Endothelial cell of umbilical vein (primary cell): ENCODE measurements at regions not wholly inside any gene's neighbourhood (a gene's known extent, or its start where the extent isn't known, plus 50 kb on each side); places are given as distances from the start of the nearest gene placed in this dataset.

ENCODE experiments used
- BruUV-seq: library from RNA; stranded (reverse); fragments of 400-500 nt; replicated peaks from 2 replicates; lab custom pipeline; 2021; lab: Mats Ljungman, UMichigan
- CTCF ChIA-PET: fragments of 300-600, 350-600 bp; sonication (Branson Sonifier 250); formaldehyde crosslinking; loops from one replicate; lab custom pipeline; 2021; ENCODE audit warnings: antibody characterized with exemption, inconsistent platforms; lab: Charles Lee
- POLR2A ChIA-PET: fragments of 300-600, 350-600 bp; sonication (Branson Sonifier 250); formaldehyde crosslinking; loops from one replicate; lab custom pipeline; 2021; ENCODE audit warnings: antibody characterized with exemption, inconsistent platforms; lab: Charles Lee
- DNase-seq: peaks from one replicate; pipeline ENCODE4 v3.0.0-alpha.2; 2011; ENCODE audit warnings: low read depth, low spot score
- FAIRE-seq: peaks from 2 replicates; lab custom pipeline; 2011; peaks lifted over from hg19 to GRCh38; lab: Jason Lieb, UNC
- H2AFZ ChIP-seq: 2 replicates; pipeline ENCODE4 v1.6.0; 2012; ENCODE audit warnings: low read depth, low read length, control low read depth, inconsistent platforms
- H3K27ac ChIP-seq: 2 replicates; pipeline ENCODE4 v1.5.1; 2011; ENCODE audit warnings: low read depth, mild to moderate bottlenecking, control low read depth, low read length, moderate library complexity; ENCODE audit not compliant: insufficient read depth
- H3K27me3 ChIP-seq, 2 experiments: 2 replicates each; pipeline versions ENCODE4 v1.6.0 to v1.6.1; 2011; ENCODE audit warnings: low read length in 2 of 2, mixed read lengths in 1 of 2; ENCODE audit not compliant: control insufficient read depth in 2 of 2, insufficient read depth in 2 of 2
- H3K36me3 ChIP-seq, 2 experiments: 2 replicates in 1 of 2; 3 replicates in 1 of 2; pipeline ENCODE4 v1.5.1; 2011; ENCODE audit warnings: low read length in 2 of 2, mild to moderate bottlenecking in 1 of 2, moderate library complexity in 1 of 2; ENCODE audit not compliant: control insufficient read depth in 2 of 2, insufficient read depth in 2 of 2; ENCODE audit errors: extremely low read depth in 1 of 2
- H3K4me1 ChIP-seq: 3 replicates; pipeline ENCODE4 v1.5.1; 2011; ENCODE audit warnings: mild to moderate bottlenecking, low read length; ENCODE audit not compliant: control insufficient read depth, insufficient read depth; ENCODE audit errors: extremely low read depth
- H3K4me2 ChIP-seq: 2 replicates; pipeline ENCODE4 v1.6.1; 2011; ENCODE audit warnings: low read length, control low read depth, mixed read lengths; ENCODE audit not compliant: insufficient read depth
- H3K4me3 ChIP-seq, 3 experiments: fragments of 200-600 bp in 1 of 3; sonication (generic), shearing (Covaris generic) in 1 of 3; replicated peaks in 1 of 3; 2 replicates each; pipeline ENCODE4 v1.5.1; 2011 to 2016; ENCODE audit warnings: control low read depth in 3 of 3, low read length in 3 of 3, mild to moderate bottlenecking in 2 of 3, inconsistent platforms in 1 of 3, low read depth in 1 of 3, moderate library complexity in 1 of 3; ENCODE audit not compliant: insufficient read depth in 1 of 3
- H3K79me2 ChIP-seq: 2 replicates; pipeline ENCODE4 v1.6.0; 2012; ENCODE audit warnings: low read length, inconsistent platforms; ENCODE audit not compliant: control insufficient read depth, insufficient read depth
- H3K9ac ChIP-seq: replicated peaks from 2 replicates; pipeline ENCODE3; 2011; ENCODE audit warnings: low read length, control low read depth; ENCODE audit not compliant: insufficient read depth; ENCODE audit errors: extremely low read depth
- H3K9me1 ChIP-seq: replicated peaks from 3 replicates; pipeline ENCODE4 v1.6.0; 2011; ENCODE audit warnings: mild to moderate bottlenecking, low read length; ENCODE audit not compliant: control insufficient read depth, insufficient read depth; ENCODE audit errors: extremely low read depth
- H3K9me3 ChIP-seq: replicated peaks from 2 replicates; pipeline ENCODE4 v1.5.1; 2012; ENCODE audit warnings: low read length, inconsistent platforms; ENCODE audit not compliant: control insufficient read depth, insufficient read depth
- H4K20me1 ChIP-seq: replicated peaks from 2 replicates; pipeline ENCODE3; 2011; ENCODE audit warnings: mild to moderate bottlenecking, low read length; ENCODE audit not compliant: control insufficient read depth, insufficient read depth; ENCODE audit errors: extremely low read depth
- EZH2 ChIP-seq: IDR thresholded peaks from 2 replicates; pipeline ENCODE4 v1.6.1; 2012; ENCODE audit warnings: borderline replicate concordance, low read depth, mild to moderate bottlenecking, moderate library complexity, low read length, inconsistent platforms; ENCODE audit not compliant: severe bottlenecking
- FOS ChIP-seq: IDR thresholded peaks from 2 replicates; pipeline ENCODE4 v1.6.1; 2011; ENCODE audit warnings: mild to moderate bottlenecking, low read length, moderate library complexity, borderline replicate concordance; ENCODE audit not compliant: insufficient read depth
- GATA2 ChIP-seq: IDR thresholded peaks from 2 replicates; pipeline ENCODE4 v1.7.0; 2011; ENCODE audit warnings: low read depth, mild to moderate bottlenecking, moderate library complexity, mixed read lengths, low read length; ENCODE audit not compliant: insufficient read length, insufficient read depth
- JUN ChIP-seq: IDR thresholded peaks from 2 replicates; pipeline ENCODE4 v1.6.1; 2011; ENCODE audit warnings: borderline replicate concordance, low read depth; ENCODE audit not compliant: insufficient read length, insufficient read depth
- MYC ChIP-seq: IDR thresholded peaks from one replicate; pipeline ENCODE4 v1.6.1; 2011; ENCODE audit warnings: mild to moderate bottlenecking, low read depth, low read length
- POLR2A ChIP-seq: IDR thresholded peaks from 2 replicates; pipeline ENCODE4 v1.6.1; 2012; ENCODE audit warnings: low read depth, mild to moderate bottlenecking, control low read depth, low read length
- POLR2AphosphoS5 ChIP-seq: IDR thresholded peaks from 2 replicates; pipeline ENCODE4 v1.6.1; 2012; ENCODE audit warnings: low read depth, mild to moderate bottlenecking, control low read depth, low read length, moderate library complexity; ENCODE audit not compliant: insufficient read depth
- dilution Hi-C: fragments of 300-500 bp; cut with MboI; formaldehyde crosslinking; loops from one replicate; pipeline ENCODE4 v1.15.0; 2019; ENCODE audit warnings: low sequenced_read_pairs; ENCODE audit not compliant: extremely low pct_ligation_motif_present
- intact Hi-C: fragments of 100-400 bp; cut with micrococcal nuclease; formaldehyde crosslinking; loops from one replicate; pipeline ENCODE4 v1.10.0; 2022
- TF ChIP-seq, protein P1 (sequence below): IDR thresholded peaks from 2 replicates; pipeline ENCODE4 v1.6.1; 2011; ENCODE audit not compliant: insufficient read depth, insufficient read length
- TF ChIP-seq, protein P2 (sequence below), 2 donors: IDR thresholded peaks; 1 replicate in 1 of 2; 2 replicates in 1 of 2; pipeline ENCODE4 v1.5.1; 2011; ENCODE audit warnings: low read length in 2 of 2, mild to moderate bottlenecking in 2 of 2, moderate library complexity in 2 of 2, control low read depth in 1 of 2, inconsistent platforms in 1 of 2, low read depth in 1 of 2; ENCODE audit not compliant: insufficient read depth in 1 of 2; ENCODE audit errors: extremely low read depth in 1 of 2

GRCh38 chr3:134426660-134427181 is 52.5 kb upstream of the AMOTL2 start:
- BruUV-seq = no TSS peak
- H3K4me1 ChIP-seq = peaks cover 8% of the 10 kb centered on the region
- peak overlapping the region; percentile 13 for H2AFZ ChIP-seq
- H3K4me3 ChIP-seq = no peak overlapping the region
- no peaks in the 10 kb centered on the region for H3K79me2 ChIP-seq
- H3K36me3 ChIP-seq = no peaks in the 10 kb centered on the region
- no peak for FAIRE-seq
- CTCF ChIA-PET = interaction anchor here (1.1 to 4.3 kb wide), 4 partner anchors 10 to 49 kb away, joined by 3 to 29 read pairs (median 6); no protein-coding TSS in a partner anchor
- peaks cover under 1 to 11% of the 10 kb centered on the region in 2 experiments for H3K27me3 ChIP-seq
- H3K9ac ChIP-seq = no peak overlapping the region
- intact Hi-C loops (loop anchor here (1.0 to 2.0 kb wide), 5 partner anchors 20 to 57 kb away; partner anchors contain the start of gene AMOTL2), dilution Hi-C loops (no loop called here)
- no peaks in the 10 kb centered on the region for H3K9me3 ChIP-seq
- peak overlapping the region; percentile 11 for H3K4me2 ChIP-seq
- TF ChIP-seq FOS = no peak
- TF ChIP-seq MYC = no peak
- no peak for TF ChIP-seq EZH2
- TF ChIP-seq, protein P1, sequence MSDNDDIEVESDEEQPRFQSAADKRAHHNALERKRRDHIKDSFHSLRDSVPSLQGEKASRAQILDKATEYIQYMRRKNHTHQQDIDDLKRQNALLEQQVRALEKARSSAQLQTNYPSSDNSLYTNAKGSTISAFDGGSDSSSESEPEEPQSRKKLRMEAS = no peak
- TF ChIP-seq POLR2AphosphoS5 = no peak
- TF ChIP-seq, protein P2, sequence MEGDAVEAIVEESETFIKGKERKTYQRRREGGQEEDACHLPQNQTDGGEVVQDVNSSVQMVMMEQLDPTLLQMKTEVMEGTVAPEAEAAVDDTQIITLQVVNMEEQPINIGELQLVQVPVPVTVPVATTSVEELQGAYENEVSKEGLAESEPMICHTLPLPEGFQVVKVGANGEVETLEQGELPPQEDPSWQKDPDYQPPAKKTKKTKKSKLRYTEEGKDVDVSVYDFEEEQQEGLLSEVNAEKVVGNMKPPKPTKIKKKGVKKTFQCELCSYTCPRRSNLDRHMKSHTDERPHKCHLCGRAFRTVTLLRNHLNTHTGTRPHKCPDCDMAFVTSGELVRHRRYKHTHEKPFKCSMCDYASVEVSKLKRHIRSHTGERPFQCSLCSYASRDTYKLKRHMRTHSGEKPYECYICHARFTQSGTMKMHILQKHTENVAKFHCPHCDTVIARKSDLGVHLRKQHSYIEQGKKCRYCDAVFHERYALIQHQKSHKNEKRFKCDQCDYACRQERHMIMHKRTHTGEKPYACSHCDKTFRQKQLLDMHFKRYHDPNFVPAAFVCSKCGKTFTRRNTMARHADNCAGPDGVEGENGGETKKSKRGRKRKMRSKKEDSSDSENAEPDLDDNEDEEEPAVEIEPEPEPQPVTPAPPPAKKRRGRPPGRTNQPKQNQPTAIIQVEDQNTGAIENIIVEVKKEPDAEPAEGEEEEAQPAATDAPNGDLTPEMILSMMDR (IDR thresholded peaks at IDR 0.05; ENCODE audit: extremely low read depth in 1 of 2, insufficient read depth in 1 of 2, low read depth in 1 of 2, low read length in 2 of 2) = no peak
- TF ChIP-seq POLR2A = no peak
- no peak for TF ChIP-seq JUN
- no peak for TF ChIP-seq GATA2
- POLR2A ChIA-PET = no interaction called here
- DNase-seq = no peak
- peak overlapping the region; percentile 59 for H3K27ac ChIP-seq
- no peaks in the 10 kb centered on the region for H3K9me1 ChIP-seq
- no peaks in the 10 kb centered on the region for H4K20me1 ChIP-seq
